MM.1S (cell line): ENCODE measurements at regions not wholly inside any gene's neighbourhood (a gene's known extent, or its start where the extent isn't known, plus 50 kb on each side); places are given as distances from the start of the nearest gene placed in this dataset.

Experiments
- CTCF ChIP-seq: fragments of 300-600 bp; sonication (generic); IDR thresholded peaks from 2 replicates; pipeline ENCODE4 v1.5.1; 2016; ENCODE audit warnings: antibody characterized with exemption, low read length, mixed read lengths
- EZH2 ChIP-seq: fragments of 300-600 bp; sonication (generic); optimal IDR thresholded peaks from 2 replicates; pipeline ENCODE3; 2017; ENCODE audit warnings: low read depth, mild to moderate bottlenecking, antibody characterized with exemption, low read length, mixed read lengths
- EZH2phosphoT487 ChIP-seq: fragments of 300-600 bp; sonication (generic); IDR thresholded peaks from 2 replicates; pipeline ENCODE4 v1.6.1; 2018; ENCODE audit warnings: antibody characterized with exemption, low read length

- TF ChIP-seq EZH2phosphoT487 (no peak), CTCF (no peak), EZH2 (no peak)
Measured at GRCh38 chr13:83677985-83678384, 204.3 kb downstream of the SLITRK1 start.
